Gastroesophageal sphincter (tissue), 4 donors: ENCODE measurements at regions not wholly inside any gene's neighbourhood (a gene's known extent, or its start where the extent isn't known, plus 50 kb on each side); places are given as distances from the start of the nearest gene placed in this dataset.
"Not testable (repeated sequence)": the region's sequence is repeated elsewhere in the genome, so short reads cannot be mapped to it uniquely, and the experiment has no call there.

ENCODE experiments used
- ATAC-seq: fragments of 150-250 bp; one replicate; pipeline ENCODE4 v1.9.1; 2016; ENCODE audit warnings: mild to moderate bottlenecking, moderate library complexity
- H3K27ac ChIP-seq, 4 donors: fragments of 200-600 bp; sonication (generic) in 3 of 4; 1 replicate in 3 of 4; 2 replicates in 1 of 4; pipeline ENCODE4 v1.5.1; 2016 to 2019
- H3K27me3 ChIP-seq: fragments of 200-600 bp; sonication (generic); one replicate; pipeline ENCODE4 v1.5.1; 2019
- H3K36me3 ChIP-seq, 2 donors: fragments of 200-600 bp; sonication (generic); one replicate each; pipeline ENCODE4 v1.5.1; 2019; ENCODE audit warnings: control low read depth in 1 of 2
- H3K4me1 ChIP-seq, 3 donors: fragments of 200-600 bp; sonication (generic); 1 replicate in 2 of 3; 2 replicates in 1 of 3; pipeline ENCODE4 v1.5.1; 2016 to 2019; ENCODE audit warnings: control low read depth in 2 of 3
- H3K4me3 ChIP-seq, 2 donors: fragments of 200-600 bp; sonication (generic); one replicate each; pipeline ENCODE4 v1.5.1; 2019; ENCODE audit warnings: mild to moderate bottlenecking in 1 of 2, moderate library complexity in 1 of 2
- H3K9me3 ChIP-seq, 3 donors: fragments of 200-600 bp; sonication (generic); one replicate each; pipeline ENCODE4 v1.5.1; 2017 to 2019; ENCODE audit warnings: control low read depth in 2 of 3
- CTCF ChIP-seq, 4 experiments: fragments of 200-600 bp in 2 of 4; fragments of 450-650 bp in 2 of 4; sonication (generic) in 1 of 4; IDR thresholded peaks; one replicate each; pipeline ENCODE4 v1.5.1; 2017 to 2019; ENCODE audit warnings: antibody characterized with exemption in 4 of 4, mild to moderate bottlenecking in 2 of 4, moderate library complexity in 2 of 4
- EP300 ChIP-seq: sonication (generic); formaldehyde crosslinking; IDR thresholded peaks from one replicate; pipeline ENCODE4 v1.6.1; 2017; ENCODE audit warnings: antibody characterized with exemption, mild to moderate bottlenecking
- POLR2A ChIP-seq, 2 donors: fragments of 450-650 bp; IDR thresholded peaks; one replicate each; pipeline ENCODE4 v1.6.1; 2017; ENCODE audit warnings: antibody characterized with exemption in 2 of 2, mild to moderate bottlenecking in 2 of 2, moderate library complexity in 1 of 2
- POLR2AphosphoS5 ChIP-seq: sonication (generic); formaldehyde crosslinking; IDR thresholded peaks from one replicate; pipeline ENCODE4 v1.6.1; 2017; ENCODE audit warnings: antibody characterized with exemption
- WGBS, 2 donors: methylation state at CpG; one replicate each; pipeline ENCODE4 v1.1.5; 2018; ENCODE audit warnings: low coverage in 1 of 2; 5-methylcytosine and 5-hydroxymethylcytosine counted together

- H3K4me1 ChIP-seq: no peaks in the 10 kb centered on the region
- H3K9me3 ChIP-seq: no peaks in the 10 kb centered on the region
- no peak for ATAC-seq
- 57 to 63% methylated on average over 4 of the region's 4 CpGs for whole genome bisulfite sequencing, 2 donors
- no peak overlapping the region for H3K4me3 ChIP-seq
- TF ChIP-seq EP300 (no peak), POLR2AphosphoS5 (no peak), POLR2A (IDR thresholded peaks at IDR 0.05) (no peak), CTCF (IDR thresholded peaks at IDR 0.05) (no peak)
- H3K36me3 ChIP-seq: no peaks in the 10 kb centered on the region
- no peaks in the 10 kb centered on the region for H3K27me3 ChIP-seq
- no peak overlapping the region for H3K27ac ChIP-seq
These were observed 186.7 kb downstream of the UACA start for GRCh38 chr15:70576696-70577095.

GRCh38 chr15:70576276-70576675, 187.1 kb downstream of the UACA start:
- H3K36me3 ChIP-seq: no peaks in the 10 kb centered on the region
- H3K27ac ChIP-seq: no peak overlapping the region
- H3K4me1 ChIP-seq: no peaks in the 10 kb centered on the region
- no peak overlapping the region for H3K4me3 ChIP-seq
- TF ChIP-seq POLR2AphosphoS5: no peak
- WGBS, 2 donors: 93 to 100% methylated on average over 2 of the region's 3 CpGs
- no peaks in the 10 kb centered on the region for H3K9me3 ChIP-seq
- no peak for ATAC-seq
- H3K27me3 ChIP-seq: no peaks in the 10 kb centered on the region

- Histone ChIP-seq H3K9me3 (no peaks in the 10 kb centered on the region), H3K27ac (no peak overlapping the region), H3K4me3 (no peak overlapping the region), H3K27me3 (no peaks in the 10 kb centered on the region), H3K4me1 (no peaks in the 10 kb centered on the region), H3K36me3 (no peaks in the 10 kb centered on the region)
- TF ChIP-seq POLR2A (IDR thresholded peaks at IDR 0.05) (no peak), CTCF (IDR thresholded peaks at IDR 0.05) (no peak), POLR2AphosphoS5 (no peak), EP300 (no peak)
- ATAC-seq: no peak
- 40 to 58% methylated on average over 3 to 12 of the region's 16 CpGs for WGBS, 2 donors
These were observed 187.8 kb downstream of the UACA start for GRCh38 chr15:70575231-70576226.

GRCh38 chr15:70574325-70574724, 189.0 kb downstream of the UACA start:
- not testable (repeated sequence) for H3K27me3 ChIP-seq, H3K4me1 ChIP-seq, ATAC-seq, H3K27ac ChIP-seq, H3K4me3 ChIP-seq, H3K9me3 ChIP-seq, H3K36me3 ChIP-seq
- WGBS, 2 donors: 88% methylated on average over 3 of the region's 3 CpGs; no CpG with 5 or more reads in 1 of the 2 donors

GRCh38 chr15:70573121-70573850, 190.1 kb downstream of the UACA start:
- TF ChIP-seq EP300 (no peak), POLR2A (IDR thresholded peaks at IDR 0.05) (no peak), POLR2AphosphoS5 (no peak), CTCF (IDR thresholded peaks at IDR 0.05) (no peak)
- no peaks in the 10 kb centered on the region for H3K27me3 ChIP-seq
- H3K4me3 ChIP-seq: no peak overlapping the region
- no peak overlapping the region for H3K27ac ChIP-seq
- peaks cover 0 to 7% (median 0%) of the 10 kb centered on the region in 3 donors for H3K4me1 ChIP-seq
- WGBS, 2 donors: 89 to 100% methylated on average over 3 to 11 of the region's 12 CpGs
- no peaks in the 10 kb centered on the region for H3K9me3 ChIP-seq
- ATAC-seq: no peak
- no peaks in the 10 kb centered on the region for H3K36me3 ChIP-seq
